GM10266 (cell line): ENCODE measurements at regions not wholly inside any gene's neighbourhood (a gene's known extent, or its start where the extent isn't known, plus 50 kb on each side); places are given as distances from the start of the nearest gene placed in this dataset.

Experiments used
- DNase-seq: peaks from one replicate; pipeline ENCODE4 v3.0.0; 2012; ENCODE audit errors: extremely low spot score
- TF ChIP-seq, protein P1 (sequence below): IDR thresholded peaks from 2 replicates; pipeline ENCODE4 v1.5.1; 2012; ENCODE audit warnings: mild to moderate bottlenecking, low read depth; ENCODE audit not compliant: control insufficient read depth, insufficient read depth; ENCODE audit errors: missing control alignments

GRCh38 chr10:107545717-107546116, 381.2 kb upstream of the SORCS1 start:
- DNase-seq, result no peak
- TF ChIP-seq, protein P1, sequence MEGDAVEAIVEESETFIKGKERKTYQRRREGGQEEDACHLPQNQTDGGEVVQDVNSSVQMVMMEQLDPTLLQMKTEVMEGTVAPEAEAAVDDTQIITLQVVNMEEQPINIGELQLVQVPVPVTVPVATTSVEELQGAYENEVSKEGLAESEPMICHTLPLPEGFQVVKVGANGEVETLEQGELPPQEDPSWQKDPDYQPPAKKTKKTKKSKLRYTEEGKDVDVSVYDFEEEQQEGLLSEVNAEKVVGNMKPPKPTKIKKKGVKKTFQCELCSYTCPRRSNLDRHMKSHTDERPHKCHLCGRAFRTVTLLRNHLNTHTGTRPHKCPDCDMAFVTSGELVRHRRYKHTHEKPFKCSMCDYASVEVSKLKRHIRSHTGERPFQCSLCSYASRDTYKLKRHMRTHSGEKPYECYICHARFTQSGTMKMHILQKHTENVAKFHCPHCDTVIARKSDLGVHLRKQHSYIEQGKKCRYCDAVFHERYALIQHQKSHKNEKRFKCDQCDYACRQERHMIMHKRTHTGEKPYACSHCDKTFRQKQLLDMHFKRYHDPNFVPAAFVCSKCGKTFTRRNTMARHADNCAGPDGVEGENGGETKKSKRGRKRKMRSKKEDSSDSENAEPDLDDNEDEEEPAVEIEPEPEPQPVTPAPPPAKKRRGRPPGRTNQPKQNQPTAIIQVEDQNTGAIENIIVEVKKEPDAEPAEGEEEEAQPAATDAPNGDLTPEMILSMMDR, result no peak

DNA sequence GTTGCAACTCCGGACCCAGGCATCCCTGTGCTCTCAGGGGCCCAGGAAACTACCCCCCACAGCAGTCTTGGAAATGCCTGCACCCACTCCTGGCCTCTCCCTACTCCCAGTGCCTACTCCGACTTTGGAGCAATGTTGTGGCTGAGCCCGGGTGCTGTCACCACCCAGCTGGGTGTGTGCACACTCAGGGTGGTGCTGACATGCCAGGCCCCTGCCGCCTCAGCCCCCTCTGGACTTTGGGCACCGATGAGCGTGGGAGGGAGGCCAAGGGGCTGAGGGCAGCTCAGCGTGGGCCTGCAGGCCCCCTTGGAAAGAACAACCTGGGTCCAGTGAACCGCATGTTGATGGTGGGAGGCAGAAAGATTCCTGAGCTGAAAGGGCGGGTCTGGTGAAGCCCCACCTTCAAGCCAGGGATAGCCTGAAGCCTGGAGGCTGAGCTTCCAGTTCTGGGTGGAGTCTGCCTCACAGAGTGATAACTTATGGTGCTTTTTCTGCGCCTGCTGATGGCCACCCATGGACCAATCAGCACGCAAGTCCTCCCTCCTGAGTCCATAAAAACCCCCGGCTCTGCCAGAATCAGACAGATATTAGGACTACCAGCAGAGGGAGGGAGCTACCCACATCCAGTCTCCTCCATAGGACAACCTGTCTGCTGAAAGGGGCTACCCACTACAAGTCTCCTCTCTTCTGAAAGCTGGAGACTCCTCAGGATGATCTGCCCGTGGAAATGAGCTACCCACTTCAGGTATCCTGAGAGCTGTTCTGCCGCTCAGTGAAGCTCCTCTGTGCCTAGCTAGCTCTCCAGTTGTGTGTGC, 380.4 kb upstream of the SORCS1 start:
- TF ChIP-seq, protein P1, result no peak
- DNase-seq, result no peak

DNA sequence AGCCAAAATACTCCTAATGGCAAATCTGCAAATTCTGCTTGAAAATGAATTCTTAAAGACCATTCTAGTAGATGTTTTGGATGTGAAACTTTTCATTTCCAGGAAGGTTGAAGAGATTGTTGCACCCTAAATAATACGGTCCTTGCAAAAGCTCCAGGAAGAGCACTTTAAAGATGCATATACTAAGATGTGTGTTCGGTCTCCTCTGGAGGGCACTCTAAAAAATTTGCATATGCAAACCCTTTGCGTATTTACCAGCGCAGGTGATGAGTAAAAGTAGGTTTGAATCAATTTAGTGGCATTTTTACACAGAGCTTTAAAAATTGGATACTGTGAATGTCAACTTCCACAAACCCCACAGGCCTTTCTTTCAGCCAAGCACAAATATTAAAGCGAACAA, 378.1 kb upstream of the SORCS1 start:
- TF ChIP-seq, protein P1, result no peak
- DNase-seq, result no peak

DNA sequence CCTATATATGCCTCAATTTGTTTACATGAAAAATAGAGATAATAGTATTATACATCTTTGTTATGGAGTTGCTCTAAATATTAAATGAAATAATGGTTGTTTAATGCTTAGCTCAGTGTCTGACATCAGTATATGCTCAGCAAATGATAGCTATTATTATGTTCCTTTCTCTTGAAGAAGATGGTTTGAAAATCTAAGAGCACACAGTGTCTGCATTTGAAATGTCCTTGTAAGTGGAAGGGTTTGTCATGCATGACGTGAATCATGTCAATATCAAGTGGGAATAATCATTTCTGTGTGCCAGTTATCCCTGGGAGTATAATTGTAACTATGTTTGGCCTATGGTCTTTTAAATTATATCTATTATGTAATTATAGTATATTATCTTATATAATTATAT, 377.5 kb upstream of the SORCS1 start:
- DNase-seq, result no peak
- TF ChIP-seq, protein P1, result no peak

- no peak for DNase-seq
- TF ChIP-seq, protein P1, result no peak
These were observed 376.5 kb upstream of the SORCS1 start for GRCh38 chr10:107540981-107541380.

DNA sequence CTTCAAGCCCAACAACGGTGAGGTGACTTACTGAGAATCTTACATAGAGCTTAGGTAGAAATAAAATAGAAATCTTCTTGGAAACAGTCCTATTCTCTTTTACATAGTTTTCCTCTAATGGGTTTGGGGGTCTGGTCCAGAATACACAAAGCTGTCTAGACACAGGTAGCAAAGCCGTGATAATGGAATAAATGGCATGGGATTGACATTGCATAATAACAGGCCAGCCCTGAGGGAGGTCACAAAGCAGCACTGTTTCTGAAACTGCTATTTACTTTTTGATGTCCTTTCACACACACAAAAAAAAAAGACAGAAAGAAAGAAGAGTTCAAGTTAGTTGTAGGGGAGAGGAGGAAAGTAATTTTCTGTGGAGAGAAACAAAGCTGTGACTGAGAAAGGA, 364.8 kb upstream of the SORCS1 start:
- TF ChIP-seq, protein P1, result no peak
- DNase-seq, result no peak

DNA sequence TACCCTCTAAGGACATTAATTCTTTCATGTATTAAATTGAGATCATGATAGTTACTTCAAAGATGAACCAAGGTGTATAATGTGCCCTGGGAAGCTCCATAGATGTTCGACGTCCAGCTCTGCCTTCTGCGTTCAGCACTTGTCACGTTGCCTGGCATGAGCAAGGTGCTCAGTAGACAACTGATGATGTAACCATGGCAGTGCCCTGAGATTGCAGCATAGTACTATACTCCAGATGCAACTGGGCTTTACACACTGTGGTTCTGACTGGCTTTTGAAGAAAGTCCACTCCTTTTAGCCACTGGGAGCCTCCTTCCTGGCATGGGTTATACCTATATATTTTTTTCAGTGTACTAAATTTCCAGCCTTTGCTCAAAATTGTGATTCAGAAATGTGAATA, 355.8 kb upstream of the SORCS1 start:
- no peak for DNase-seq
- TF ChIP-seq, protein P1, result no peak
